ENCODE measurements at regions not wholly inside any gene's neighbourhood (a gene's known extent, or its start where the extent isn't known, plus 50 kb on each side); places are given as distances from the start of the nearest gene placed in this dataset.

GRCh38 chr1:95956215-95956614, 722.2 kb downstream of the RWDD3 start:
- H3K9me3 ChIP-seq (ENCODE audit: low read length), result 0 out of 2 replicates have a peak, but pooled peaks cover 6% of the 10 kb centered on the region
- no peak overlapping the region for H3K4me3 ChIP-seq (replicated peaks in 1 of 3; ENCODE audit: insufficient read depth in 1 of 3, low read depth in 2 of 3, low read length in 3 of 3)
- H4K20me1 ChIP-seq (ENCODE audit: insufficient read depth, low read length), result no peaks in the 10 kb centered on the region
- no peaks in the 10 kb centered on the region for H3K4me1 ChIP-seq (ENCODE audit: insufficient read depth, low read length)
- TF ChIP-seq SP1 (IDR thresholded peaks at IDR 0.05), result no peak
- TF ChIP-seq SP1 (CRISPR knock-in tag; IDR thresholded peaks at IDR 0.05), result no peak
- no peak for TF ChIP-seq ZNF792 (CRISPR knock-in tag; IDR thresholded peaks at IDR 0.05)
- no peak for TF ChIP-seq HNRNPL (IDR thresholded peaks at IDR 0.05; ENCODE audit: low read depth, low read length)
- no peak for TF ChIP-seq CTCF (CRISPR knock-in tag; IDR thresholded peaks at IDR 0.05)
- no peak for TF ChIP-seq ZNF234 (CRISPR knock-in tag; conservative IDR thresholded peaks at IDR 0.05)
- no peak for TF ChIP-seq PRDM10 (CRISPR knock-in tag; IDR thresholded peaks at IDR 0.05; ENCODE audit: low read depth)
- TF ChIP-seq ZNF251 (CRISPR knock-in tag; IDR thresholded peaks at IDR 0.05), result no peak
- TF ChIP-seq HOXA7 (CRISPR knock-in tag; IDR thresholded peaks at IDR 0.05), result no peak
- TF ChIP-seq THAP9 (CRISPR knock-in tag; IDR thresholded peaks at IDR 0.05; ENCODE audit: borderline replicate concordance), result no peak
- TF ChIP-seq MTF2 (CRISPR knock-in tag; IDR thresholded peaks at IDR 0.05; ENCODE audit: borderline replicate concordance), result no peak
- ATAC-seq, result no peak
- intact Hi-C loops (cut with micrococcal nuclease; ENCODE audit: unreplicated experiment) (no loop called here), in situ Hi-C loops (cut with HindIII; ENCODE audit: extremely low pct_ligation_motif_present, low pct_unique_long_range_greater_than_20kb) (no loop called here)
- no peak overlapping the region for H2AFZ ChIP-seq (ENCODE audit: low read length)
- ChIA-PET POLR2A (no interaction called here), CTCF (ENCODE audit: low intra/inter-chr PET ratio, low total read pairs) (no interaction called here)
- H3K9ac ChIP-seq (ENCODE audit: insufficient read depth, low read depth, low read length), result no peak overlapping the region
- no peak for FAIRE-seq
- no TSS peak for BruUV-seq (replicated peaks)
- no peak for DNase-seq (ENCODE audit: low spot score)
- H3K27ac ChIP-seq (ENCODE audit: extremely low read length, insufficient read depth, low read length), result no peak overlapping the region
- H3K79me2 ChIP-seq (ENCODE audit: insufficient read depth, low read length), result no peaks in the 10 kb centered on the region
- no peaks in the 10 kb centered on the region for H3K36me3 ChIP-seq (replicated peaks in 1 of 2; ENCODE audit: control insufficient read depth in 1 of 2, insufficient read depth in 2 of 2, low read length in 2 of 2)
- H3K27me3 ChIP-seq (ENCODE audit: control insufficient read depth in 1 of 2, insufficient read depth in 2 of 2, low read length in 2 of 2), result no peaks in the 10 kb centered on the region
- no peak overlapping the region for H3K4me2 ChIP-seq (ENCODE audit: low read depth, low read length)
